NCI-H2227 treated with DMSO at 0.1 percent for 48 hours (cell line): ENCODE measurements at regions not wholly inside any gene's neighbourhood (a gene's known extent, or its start where the extent isn't known, plus 50 kb on each side); places are given as distances from the start of the nearest gene placed in this dataset.

ENCODE experiments used
- DNase-seq: peaks from one replicate; lab custom pipeline; 2025; lab: John Stamatoyannopoulos, UW

DNA sequence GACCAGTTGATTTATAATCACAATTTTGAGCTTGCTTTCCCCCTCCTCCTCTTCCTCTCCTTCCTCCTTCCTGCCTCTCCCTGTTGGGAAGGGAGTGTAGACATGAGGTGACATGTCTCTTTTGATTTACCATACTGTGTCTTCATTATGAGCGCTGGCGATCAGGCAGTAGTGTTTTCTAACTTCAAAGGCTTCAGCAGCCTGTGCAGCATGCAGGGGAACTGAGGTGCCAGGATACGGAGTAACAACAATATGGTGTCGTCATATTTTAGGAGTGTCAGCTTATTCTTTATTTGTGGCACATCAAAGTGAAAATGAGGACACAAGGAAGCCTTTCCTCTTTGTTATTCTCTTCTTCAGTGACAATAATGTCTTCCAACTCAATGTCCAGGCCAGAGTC lies 864.2 kb downstream of the SLC4A3 start:
- no peak for DNase-seq

DNA sequence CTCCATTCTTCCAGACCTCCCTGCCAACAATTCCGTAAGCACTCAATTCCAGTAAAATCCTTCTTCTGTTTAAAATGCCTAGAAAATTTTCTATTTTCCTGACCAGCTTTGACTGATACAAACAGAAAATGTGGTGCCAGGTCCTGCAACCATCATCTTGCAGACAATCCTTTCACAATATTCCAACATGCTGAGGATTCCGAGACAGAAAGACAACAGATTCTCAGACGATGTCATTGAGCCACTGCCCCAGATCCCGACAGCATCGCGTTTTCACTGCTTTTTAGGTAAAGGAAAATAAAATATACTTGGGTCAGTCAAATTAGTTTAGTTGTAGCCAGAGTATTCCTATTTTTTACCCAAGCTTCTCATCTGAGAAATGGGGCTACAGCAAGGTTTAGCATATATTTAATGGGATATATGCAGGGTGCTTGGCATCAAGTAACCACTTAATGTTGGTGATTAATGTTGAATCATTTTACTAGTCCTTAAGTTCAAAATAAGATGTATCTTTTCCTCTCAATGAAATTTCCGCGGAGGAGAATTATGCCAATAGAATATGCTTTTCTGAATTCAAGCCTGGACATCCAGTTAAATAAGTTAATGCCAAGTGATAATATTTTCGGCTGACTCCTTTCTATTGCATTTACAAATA lies 866.6 kb downstream of the SLC4A3 start:
- no peak for DNase-seq

DNA sequence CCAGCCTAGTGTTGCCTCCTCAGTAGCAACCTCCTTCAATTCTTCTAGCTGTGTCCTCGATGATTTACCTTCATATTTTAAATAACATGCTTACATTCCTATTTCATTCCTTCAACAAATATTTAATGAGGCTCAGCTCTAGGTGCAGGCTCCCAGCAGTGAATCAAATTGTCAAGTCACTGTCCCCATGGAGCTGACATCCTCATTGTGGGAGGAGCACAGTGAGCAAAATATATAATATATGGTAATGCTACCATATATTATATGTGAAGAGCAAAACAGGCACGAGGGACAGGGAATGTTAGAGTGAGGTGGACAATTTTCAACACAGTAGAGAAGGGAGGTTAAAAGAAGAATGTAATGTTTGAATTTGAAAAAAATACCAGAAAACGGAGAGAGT lies 869.1 kb downstream of the SLC4A3 start:
- DNase-seq = no peak

DNA sequence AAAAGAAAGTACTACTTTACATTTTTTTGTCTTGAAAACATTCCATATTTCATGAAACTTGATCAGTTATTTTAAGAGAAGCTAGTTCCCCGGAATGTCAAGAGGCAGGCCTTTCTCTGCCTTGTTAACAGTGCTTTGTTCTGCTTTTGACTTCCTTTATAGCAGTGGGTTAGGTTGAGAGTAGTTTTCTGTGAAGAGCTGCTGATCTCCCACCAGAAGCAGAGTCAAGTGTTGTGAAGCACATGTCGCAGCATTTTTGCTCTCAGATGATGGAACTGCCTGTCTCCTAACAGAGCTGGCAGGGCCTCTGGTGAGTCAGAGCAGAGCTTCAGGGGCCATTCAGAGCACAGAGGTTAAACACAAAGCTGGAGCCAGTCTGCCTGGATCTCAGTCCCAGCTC lies 871.8 kb downstream of the SLC4A3 start:
- no peak for DNase-seq

DNA sequence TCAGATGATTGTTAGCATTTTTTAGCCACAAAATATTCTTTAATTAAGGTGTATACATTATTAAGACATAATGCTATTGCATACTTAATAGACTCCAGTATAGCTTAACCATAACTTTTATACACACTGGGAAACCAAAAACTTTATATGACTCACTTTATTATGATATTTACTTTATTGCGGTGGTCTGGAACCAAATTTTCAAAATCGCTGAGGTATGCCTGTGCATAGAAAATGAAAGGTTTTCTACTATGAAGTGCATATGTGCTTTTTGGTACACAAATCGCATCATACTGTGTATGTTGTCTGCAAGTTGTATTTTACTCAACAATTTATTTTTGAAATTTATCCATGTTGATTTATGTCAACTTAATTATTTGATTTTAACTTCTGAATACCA lies 875.1 kb downstream of the SLC4A3 start:
- DNase-seq = no peak

DNA sequence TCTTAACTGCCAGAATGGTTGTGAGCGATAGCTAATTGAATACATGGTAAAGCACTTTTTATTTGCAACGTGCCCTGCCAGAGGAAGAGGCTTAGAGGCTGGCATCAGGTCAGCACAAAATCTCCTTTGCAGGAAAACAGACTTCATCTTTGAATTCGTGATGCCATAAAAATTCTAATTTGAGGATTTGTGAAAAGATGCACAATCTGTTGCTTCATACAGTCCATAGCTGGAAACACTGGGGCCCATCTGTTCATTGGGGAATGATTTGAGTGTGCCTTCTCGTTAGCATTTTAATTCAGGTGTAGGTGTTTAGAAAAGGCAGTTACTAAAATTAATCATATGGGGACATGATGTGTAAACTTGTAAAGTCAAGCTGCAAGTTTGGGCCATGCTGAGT lies 876.0 kb downstream of the SLC4A3 start:
- DNase-seq = no peak

DNA sequence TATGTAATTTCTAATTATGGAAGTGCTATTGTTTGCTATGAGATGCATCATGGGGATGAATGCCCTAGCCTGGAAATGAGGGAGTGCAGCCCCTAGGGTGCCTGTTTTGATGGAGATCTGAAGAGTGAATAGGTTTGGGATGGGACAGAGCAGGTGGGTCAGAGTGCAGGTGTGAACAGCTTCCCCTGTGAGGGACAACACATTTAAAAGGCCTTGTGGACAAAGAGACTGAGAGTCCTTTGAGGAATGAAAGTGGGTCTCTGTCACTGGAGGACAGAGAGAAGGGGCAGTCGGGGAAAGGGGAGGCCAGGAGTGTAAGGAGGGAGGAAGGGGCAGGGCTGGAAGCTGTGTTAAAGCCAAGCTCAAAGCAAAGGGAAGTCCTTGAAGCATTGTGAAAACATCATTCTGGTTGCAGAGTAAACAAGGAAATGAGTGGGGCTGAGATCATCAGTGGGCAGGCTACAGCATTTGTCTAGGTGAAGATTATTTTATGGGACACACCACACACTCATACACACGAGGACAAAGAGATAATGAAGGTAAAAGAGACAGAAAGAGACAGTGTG lies 877.6 kb downstream of the SLC4A3 start:
- peak; percentile 4 for DNase-seq

DNA sequence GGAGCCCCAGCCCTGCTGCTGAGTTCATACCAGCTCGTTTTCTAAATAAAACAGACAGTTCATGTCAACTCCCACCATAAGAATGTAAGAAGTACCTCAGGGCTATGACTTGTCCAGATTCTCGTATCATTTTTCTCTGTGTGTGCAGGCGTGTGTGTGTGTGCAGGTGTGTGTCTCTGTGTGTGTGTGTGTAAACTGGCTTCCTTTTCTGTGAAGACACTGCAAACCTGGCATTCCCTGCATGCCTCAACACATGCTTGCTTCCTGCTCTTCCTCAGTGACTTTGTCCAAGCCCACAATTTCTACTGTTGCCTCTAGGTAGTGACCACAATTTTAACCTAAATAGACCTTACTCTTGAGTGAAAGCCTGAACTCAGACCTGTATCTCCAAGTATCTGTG lies 879.0 kb downstream of the SLC4A3 start:
- no peak for DNase-seq

DNA sequence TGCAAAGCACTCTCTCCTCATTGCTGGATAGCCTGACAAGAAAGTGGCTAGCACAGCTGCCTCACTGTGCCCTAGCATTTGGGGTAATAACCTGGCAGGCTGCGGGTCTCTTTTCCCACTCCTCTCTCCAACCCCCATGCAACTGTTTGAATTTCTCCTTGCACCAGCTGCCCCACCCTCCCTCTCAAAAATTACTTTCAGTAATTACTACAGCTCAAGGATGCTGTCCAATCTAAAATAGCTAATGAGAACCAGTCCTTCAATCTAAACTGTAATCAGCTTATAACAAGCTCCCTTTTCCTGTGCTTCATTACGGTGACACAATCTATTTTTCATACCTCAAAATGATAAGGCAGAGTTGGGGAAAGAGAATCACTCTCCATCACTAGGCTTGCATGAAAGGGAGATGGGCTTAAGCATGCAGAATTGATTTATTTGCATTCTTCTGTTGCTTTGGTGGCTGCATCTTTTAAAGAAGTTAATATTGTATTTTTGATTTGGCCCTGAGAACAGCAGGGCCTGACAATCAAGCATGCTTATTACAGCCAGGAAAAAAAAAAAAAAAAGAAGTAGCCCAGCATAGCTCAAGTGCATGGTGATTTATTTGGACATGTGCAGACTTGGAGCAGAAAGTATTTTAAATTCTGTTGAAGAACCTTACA lies 881.8 kb downstream of the SLC4A3 start:
- no peak for DNase-seq

DNA sequence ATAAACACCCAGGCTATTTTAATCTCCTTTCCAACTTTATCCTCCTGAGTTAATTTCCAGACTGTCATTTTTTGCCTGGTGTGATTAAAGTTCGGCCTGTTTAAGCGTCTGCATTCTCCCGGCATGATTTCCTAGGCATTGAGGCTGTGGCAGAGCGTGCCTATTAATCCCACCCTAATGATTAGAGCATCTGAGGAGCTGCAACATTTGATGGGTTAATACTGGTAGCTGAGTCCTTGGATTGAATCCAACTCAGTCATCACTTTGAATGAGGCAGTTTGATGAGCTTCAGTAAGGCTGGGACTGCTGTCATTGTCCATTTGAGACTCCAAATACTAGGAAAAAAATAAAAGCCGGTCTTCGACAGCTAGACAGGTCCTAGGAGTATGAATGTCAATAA lies 882.5 kb downstream of the SLC4A3 start:
- peak; percentile 63 for DNase-seq

DNA sequence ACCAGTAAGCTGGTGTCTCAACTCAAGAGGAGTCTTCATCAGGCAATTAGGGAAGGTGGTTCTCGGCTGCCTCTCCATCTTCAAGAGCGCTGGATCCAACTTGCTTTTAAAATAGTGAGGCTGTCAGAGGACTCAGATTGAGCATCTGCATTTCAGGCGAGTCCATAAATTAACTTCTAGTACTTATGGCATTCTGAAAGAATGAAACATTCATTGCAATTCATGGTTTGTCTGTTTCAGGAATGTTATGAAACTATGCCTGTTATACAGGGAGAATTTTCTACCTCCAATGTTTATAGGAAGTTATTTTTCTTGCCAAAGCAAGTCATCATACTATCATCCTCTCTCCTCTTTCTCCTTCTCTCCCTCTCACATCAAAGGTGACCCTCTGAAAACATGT lies 883.2 kb downstream of the SLC4A3 start:
- DNase-seq = no peak

DNA sequence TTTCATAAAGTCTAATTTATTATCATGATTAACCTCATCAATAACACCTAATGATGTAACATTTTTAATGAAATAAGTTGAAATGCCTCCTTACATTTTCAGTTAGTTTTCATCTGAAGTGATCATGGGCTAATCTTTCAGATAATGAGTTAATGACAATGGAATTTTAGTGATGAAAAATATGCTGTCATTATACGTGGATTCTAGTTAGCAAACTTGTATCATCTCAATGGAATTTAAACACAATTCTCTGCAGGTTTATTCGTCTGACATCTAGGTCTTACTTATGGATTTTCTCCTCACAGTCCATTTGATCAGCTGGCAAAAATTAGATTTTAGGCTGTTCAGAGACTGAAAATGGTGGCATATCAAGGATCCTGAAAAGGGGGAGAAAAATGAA lies 885.0 kb downstream of the SLC4A3 start:
- no peak for DNase-seq

DNA sequence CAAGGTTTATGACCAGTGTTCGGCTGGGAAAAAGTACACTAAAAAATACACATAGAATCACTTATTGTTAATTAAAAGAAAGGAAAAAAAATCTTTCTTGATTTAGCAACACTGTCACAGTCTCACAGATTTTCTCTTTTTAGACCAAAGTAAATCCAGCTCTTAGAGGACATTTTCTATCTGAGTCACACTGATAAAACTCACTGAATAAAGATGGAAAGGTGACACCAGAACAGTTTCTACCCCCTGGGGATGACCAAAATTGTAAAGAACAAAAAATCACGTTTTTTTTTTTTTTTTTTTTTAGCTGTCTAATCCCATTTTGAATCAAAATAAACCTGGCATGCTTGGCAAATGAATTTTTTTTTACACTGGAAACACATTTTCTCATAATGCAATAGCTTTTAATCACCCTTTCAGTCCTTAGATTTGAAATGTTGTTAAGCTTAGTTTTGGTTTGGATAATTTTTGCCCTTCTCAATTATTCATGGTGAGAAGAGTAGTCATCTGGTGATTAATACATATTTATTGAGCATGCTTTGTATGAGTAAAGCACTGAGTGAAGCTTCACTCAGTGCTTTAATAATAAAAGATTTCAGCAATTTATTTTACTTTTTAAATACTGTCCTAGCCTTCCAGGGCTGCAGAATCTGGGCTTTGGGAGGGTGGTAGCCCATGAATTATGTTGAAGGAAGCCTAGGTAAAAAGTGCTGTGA lies 886.3 kb downstream of the SLC4A3 start:
- no peak for DNase-seq

DNA sequence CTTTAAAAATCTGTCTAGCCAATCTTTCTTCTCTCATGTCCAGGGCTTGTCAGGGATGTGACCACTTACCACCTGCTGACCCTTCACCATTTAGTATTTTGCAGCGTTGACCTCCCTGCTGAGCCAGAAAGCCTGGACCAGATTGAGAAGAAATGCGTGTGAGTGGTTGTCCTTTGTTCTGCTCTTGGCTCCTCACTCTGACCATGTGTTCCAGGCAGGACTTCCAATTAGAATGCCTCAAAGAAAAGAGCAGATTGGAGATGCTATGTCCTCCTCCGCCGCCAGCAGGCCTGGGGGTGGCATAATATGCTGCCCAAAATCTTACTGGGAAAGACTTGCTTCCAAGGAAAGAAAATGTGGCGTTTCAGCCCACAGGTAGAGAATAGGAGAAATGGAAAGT lies 894.1 kb downstream of the SLC4A3 start:
- DNase-seq = no peak

DNA sequence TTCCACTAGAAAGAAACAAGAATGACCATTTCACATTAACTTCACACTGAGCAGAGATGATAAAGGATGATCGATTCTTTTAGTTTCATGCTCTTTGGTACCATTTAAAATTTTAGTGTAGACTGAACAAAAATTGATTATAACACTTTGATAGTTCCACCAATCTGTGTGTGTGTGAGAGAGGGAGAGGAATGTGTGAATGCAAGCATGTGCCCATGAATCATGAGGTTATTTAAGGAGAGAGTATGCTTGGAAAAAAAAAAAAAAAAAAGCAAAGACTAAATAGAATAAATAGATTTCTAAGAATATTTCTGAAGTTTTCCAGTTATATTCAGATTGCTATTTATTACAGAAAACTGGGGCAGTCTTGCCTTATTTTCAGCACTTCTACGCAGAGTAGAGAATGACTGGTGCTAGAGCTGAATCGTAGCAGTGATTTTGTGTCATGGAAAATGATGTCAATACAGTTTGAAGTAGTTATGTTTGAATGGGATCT lies 900.8 kb downstream of the SLC4A3 start:
- no peak for DNase-seq

DNA sequence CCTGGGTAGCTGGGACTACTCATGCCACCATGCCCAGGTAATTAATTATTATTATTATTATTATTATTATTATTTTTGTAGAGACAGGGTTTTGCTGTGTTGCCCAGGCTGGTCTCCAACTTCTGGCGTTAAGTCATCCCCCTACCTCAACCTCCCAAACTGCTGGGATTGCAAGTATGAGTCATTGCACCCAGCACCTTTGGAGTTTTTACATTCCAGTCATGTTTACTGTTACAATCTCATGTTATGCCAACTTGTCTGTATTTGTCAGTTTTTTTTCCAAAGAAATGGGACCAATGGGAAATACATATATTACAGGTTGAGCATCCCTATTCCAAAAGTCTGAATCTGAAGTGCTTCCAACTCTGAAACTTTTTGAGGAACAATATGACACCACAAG lies 903.8 kb downstream of the SLC4A3 start:
- no peak for DNase-seq

DNA sequence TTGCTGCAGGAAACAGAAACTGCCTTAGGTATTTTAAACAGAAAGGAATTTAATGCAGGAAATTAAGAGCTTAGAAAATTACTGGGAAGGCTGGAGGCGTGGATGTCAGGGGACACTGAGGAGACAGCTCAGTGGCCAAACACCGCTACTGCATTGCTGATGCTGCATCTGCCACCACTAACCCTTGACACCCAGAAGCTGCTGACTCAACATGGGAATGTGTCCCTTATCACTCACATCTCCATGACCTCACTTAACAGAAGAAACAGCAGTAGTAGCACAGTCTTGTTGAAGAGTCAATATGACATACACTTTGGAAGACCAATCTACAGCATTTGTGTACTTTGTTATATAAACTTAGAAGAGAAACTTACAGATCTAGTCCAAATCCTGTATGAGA lies 906.1 kb downstream of the SLC4A3 start:
- DNase-seq = no peak

DNA sequence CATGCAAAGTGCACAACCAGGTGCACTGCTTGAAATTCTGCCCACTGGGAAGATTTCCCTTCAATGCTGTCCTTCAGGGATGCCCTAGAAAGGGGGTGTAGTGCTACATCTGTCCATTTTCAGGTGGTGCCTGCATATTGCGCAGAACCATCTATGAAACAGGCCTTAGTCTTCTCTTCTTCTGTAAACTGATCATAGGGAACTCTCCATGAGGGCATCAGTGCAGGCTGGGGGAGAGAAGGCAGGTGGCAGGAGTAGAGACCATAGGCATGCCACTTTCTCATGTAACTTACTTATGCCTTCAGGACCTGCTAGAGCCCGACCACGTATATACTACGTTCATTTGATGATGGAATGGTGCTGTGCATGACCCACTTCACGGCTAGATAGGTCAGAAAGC lies 912.1 kb downstream of the SLC4A3 start:
- DNase-seq = no peak

DNA sequence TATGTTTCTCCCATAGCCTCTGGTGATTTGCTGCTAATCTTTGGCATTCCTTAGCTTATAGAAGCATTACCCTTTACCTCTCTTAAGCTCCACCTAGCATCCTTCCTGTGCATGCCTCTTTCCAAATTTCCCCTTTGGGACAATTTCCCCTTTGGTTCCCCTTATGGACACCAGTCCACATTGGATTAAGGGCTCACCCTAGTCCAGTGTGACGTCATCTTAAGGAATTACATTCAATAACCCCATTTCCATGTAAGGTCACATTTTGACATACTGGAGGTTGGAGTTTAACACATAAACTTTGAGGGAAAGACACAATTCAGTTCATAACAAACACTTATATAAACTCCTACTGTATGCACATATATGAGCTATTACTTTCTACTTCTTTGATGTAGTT lies 916.6 kb downstream of the SLC4A3 start:
- no peak for DNase-seq

DNA sequence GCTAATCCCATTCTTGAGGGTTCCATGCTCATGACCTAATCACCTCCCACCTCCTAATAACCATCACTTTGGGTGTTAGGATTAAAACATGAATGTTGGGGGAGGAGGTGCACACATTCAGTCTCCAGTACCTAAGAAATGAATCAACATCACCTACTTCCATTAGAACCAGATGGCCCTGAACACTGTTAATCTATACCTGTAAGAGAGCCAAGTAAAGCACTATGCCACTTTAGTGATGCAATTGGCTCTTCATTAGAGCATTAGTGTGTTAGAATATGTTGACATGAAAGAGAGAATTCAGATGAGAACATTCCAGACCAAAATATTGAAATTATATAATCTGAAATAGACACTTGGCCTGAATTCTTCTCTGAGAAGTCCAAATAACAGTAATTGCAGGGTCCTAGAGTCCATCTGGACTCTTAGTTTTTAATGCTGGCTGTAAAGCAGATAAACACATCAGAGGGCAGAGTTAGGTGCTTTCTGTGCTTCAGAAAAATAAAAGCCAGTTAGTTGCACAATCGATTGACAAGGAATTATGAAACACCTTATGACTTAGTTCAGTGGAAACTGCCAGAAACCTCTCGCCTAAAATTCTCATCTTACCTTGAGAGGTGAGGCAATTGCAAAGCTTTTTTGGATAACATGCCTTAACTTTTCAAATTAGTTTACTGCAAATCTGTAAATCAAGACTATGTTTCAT lies 923.7 kb downstream of the SLC4A3 start:
- DNase-seq = peak; percentile 52

DNA sequence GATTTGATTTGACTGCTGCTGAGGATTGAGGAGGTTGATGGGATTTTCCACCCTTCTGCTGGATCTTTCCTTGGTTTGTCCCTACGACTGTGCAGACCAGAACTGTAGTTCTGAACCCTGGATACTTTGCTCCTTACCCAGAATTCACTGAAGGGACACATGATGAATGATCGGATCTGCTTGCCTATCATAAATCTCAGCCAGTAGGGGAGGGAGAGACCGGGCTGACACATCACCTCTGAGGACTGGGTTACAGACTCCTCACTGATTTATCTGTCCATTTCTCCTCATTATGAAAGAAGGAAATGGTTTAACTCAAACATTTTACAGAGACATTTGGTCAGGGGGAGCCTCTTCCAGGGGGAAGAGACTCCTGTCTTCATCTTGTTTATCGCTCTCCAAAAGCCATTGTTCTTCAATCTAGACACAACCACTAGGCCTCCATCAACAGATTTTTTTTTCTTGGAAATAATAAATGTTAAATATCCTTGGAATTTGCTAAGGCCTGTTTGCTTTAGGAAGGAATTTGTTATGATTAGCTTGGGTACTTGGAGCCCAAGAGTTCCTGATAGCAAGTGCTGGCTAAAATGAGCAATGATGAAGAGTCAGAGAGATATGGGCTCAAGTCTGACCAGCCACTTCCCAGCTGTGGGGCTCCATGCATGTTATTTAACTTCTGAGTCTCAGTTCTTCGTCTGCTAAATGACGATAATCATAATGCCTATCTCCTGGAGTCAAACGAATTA lies 925.5 kb downstream of the SLC4A3 start:
- DNase-seq = no peak
